Endometrium (tissue), 2 donors: ENCODE measurements at regions not wholly inside any gene's neighbourhood (a gene's known extent, or its start where the extent isn't known, plus 50 kb on each side); places are given as distances from the start of the nearest gene placed in this dataset.
"Not testable (repeated sequence)": the region's sequence is repeated elsewhere in the genome, so short reads cannot be mapped to it uniquely, and the experiment has no call there.

ENCODE experiments used
- FAIRE-seq: peaks from 2 replicates; lab custom pipeline; 2012; peaks lifted over from hg19 to GRCh38; lab: Jason Lieb, UNC
- donor health status: control.
- donor health status: control.

DNA sequence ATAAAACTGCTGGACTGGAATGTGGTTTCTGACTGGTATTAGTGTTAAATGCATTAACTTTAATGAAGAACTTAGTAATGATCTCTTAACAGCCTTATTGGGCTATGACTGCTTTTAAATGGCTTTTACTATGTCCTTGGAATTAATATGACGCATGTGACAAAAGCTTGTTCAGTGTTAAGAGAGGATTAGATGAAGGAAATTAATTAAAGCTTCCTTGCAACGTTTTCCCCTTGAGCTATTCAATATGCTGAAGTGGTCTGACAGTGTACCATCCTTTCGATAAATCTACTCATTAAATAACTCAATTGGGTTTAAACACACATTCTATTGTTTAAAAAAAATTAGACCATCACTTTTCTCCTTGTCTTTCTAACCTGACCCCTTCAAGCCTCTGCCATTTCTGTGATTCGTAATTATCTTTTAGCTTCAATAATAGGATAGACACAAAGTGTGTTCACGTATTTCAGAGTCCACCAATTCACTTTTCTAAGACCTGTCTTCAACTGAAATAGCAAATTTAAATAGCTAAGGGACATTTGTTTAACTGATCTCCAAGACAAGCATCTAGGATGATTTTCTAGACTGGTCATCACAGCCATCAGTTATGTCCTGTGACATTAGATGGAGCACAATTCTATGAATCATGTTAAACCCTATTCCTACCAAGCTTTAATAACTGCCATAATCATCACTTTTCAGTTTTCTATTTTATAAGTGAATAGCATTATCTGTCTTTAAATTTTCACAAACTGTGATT is 1258.0 kb upstream of the CDH9 start:
- no peak for FAIRE-seq

DNA sequence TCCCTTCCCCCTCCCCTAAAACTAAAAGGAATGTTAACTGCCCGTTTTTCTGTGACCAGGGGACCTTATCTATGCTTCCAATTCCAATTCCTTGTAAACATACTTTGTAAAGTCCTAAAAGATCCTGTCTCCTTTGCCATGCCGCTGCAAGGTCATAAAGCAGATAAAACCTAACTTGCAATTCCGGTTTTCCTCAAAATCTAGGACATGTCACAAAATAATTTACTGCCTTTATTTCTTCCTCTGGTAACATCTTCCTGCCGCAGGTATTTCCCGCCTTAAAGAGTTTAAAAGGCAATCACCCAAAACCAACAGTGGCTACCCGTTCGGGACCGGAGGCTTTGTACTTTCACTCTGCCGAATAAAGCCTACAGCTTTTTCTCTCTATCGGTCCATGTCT is 1248.6 kb upstream of the CDH9 start:
- not testable (repeated sequence) for FAIRE-seq

DNA sequence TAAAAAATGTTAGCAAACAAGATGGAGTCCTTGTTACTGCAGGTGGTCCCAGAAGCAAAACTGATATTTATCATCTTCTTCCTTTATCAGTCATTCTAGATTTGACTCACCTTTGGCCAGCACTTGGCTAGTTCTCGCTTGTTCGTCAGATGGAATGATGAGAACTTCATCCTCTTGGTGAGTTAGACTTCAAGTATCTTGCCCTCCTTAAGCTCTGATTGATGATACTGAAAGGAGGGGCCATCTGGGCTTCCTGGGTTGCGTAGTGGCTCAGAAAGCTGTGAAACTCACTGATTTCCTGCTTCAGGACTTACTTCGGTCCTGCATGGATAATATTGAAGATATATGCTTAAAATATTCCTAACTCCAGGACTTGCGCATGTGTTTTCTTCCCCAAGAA is 1248.2 kb upstream of the CDH9 start:
- FAIRE-seq, result no peak

DNA sequence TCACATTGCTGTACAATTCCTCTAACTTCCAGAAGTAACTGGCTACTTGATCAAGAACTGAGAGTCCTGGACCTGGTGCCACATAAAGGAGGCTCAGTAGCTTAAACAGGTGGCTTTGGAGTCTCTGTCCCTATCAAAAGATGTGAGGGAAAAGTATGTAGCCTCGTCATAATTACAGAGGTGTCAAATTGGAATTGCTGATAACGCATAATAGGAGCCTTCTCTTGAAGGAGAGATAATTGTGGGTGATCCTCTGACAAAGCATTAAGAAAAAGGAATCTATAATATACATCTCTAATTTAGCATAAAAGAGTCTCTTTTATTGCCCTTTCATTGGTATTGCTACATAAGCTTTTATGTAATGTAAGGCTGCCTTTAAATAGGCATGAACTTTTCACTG is 1246.4 kb upstream of the CDH9 start:
- no peak for FAIRE-seq

DNA sequence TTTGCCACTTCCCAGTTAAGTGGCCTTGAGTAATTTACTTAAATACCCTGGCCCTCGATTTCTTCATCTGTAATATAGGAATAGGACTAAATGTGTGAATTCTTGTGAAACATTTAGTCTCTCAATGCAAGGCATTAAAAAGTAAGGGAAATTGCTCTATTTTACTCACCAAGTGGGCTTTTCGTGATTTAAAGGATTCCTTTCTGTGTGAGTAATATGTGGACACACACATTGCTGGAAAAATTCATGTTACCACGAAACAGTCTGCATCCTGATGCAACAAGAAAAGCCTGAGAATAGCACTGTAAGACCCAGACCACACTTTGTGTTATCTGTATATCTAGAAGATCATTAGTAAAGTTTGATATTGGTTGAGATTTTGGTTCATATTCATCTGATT is 1243.0 kb upstream of the CDH9 start:
- no peak for FAIRE-seq

DNA sequence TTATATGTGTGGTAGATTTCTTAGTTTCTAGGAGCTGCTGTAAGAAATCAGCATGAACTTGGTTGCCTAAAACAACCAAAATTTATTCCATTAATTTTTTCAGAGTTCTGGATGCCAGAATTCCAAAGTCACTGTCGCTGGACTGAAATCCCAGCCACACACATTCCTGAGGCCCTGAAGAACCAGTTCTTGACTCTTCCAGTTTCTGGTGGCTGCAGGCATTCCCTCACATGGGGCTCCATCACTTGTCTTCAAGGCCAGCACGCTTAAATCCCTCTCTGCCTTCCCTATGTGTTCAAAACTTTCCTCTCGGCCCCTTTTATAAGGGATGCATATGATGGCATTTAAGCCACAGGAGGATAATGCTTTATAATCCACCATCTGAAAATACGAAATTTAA is 1237.5 kb upstream of the CDH9 start:
- FAIRE-seq, result no peak

DNA sequence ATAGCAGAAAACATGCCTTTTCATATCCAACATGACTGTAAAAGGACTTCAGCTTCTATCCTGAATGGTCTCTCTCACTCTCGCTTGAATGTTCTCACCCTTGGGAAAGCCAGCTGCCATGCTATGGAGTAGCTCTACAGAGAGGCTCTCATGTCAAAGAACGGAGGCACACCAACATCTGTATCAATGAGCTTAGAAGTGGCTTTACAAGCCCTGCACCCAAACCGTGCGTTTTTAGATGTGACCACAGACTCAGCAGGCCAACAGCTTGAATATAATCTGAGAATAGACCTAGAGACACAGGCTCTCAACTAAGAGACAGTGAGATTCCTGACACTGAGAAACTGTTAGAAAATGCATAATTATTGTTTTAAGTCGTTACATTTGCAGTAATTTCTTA is 1231.6 kb upstream of the CDH9 start:
- FAIRE-seq, result no peak

DNA sequence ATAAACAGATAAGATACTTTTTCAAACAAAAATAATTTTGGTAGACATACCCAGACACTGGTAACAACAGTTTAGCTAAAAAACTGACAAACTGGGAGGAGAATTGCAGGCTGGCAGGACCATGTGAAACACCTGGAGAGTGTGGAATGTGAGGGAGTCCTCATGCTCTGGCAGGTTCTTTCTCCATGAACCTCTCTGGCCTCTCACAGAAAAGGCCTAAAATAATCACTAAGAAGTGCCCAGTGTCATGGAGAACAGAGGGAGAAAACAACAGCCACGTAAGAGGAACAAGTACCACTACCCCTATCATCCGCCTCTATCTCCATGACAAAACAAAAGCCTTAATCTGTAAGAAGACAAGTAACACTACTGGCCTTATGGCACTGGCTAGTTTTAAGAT is 1227.5 kb upstream of the CDH9 start:
- no peak for FAIRE-seq

DNA sequence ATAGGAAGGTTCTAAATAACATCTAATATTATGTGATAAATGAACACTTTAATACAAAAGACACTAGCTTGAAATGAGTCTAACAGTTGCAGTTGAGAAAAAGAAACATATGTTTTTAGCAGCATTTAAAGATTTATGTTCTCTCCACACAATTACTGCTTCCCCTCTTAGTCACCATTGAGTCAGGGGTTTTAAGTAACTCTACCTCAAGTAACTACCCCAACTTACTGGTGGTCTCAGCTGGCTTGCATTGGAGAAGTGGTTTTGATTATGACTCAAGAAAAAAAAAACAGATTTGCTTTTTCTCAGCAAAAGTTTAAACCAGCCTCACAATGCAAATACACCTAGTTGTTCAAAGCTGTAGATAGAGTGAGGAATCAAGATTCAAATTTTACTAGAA is 1216.5 kb upstream of the CDH9 start:
- FAIRE-seq, result no peak

DNA sequence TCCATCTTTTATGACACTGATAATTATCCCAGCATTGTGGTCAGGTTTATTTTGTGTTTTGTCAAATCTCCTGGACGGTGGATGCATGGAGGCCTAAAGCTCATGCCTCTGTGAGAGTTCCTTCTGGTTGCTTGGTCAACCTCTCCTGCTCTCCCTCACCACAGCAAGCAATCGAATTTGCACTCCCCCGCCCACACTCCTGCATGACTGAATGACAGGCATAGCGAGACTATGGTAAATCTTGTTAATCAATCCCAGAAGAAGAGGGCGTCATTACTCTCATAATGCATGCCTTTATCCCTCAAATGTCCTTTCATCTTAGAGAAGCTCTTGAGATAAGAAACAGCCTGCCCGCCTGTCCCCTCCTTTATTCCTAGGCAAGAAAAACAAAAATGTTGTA is 1215.0 kb upstream of the CDH9 start:
- no peak for FAIRE-seq

DNA sequence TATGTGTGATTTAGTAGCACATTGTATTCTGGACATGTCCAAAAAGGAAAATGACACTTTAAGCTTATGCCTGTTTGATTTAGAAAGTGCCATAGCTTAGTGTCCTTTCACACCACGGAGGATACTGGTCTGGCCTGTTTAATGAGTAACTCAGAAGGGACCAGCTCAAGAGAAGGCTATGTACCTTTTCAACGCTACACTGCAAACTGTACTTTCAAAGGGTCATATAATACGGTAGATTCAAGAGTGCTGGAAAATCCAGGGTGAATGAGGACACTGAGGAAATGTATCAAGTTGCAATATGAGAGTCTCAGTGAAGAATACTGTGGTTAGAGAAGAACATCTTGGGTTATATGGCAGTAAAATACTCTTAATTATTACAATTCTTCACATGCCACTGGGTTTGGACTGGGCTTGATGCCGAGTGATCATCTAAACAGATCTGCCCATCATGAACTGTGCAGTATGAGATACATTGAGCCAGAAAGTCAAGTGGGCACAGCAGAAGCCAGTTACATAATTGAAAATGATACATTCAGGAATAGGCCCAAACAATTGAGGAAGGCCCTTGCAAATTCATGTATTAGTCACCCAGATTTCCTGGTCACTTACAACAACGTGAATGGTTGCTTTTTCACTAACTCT is 1211.5 kb upstream of the CDH9 start:
- no peak for FAIRE-seq

DNA sequence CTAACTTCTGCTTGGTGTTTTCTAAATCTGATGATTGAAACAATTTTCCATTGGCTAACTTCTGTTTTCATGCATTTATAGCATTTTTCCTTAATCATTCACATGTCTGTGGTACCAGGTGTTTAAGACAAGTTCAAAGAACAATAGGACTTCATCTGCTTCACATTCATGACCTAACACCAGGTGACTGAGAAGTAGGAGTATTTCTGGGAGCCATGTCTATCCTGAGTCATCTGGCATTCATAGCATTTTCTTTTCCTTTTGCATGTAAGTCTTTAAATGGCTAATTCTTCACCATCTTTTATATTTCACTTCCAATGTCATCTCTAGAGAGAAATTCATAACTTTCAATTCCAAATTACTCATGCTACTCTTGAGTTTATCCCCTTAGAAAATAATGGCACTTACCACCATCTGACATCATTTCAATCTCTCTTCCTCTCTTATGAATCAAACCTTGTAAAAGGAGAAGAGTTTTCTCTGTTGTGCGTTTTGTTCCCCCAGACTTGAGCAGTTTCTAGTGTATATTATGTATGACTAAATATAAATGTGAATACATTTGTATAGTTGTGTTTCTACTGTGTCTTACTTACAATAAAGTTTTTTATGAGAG is 1196.1 kb upstream of the CDH9 start:
- no peak for FAIRE-seq

DNA sequence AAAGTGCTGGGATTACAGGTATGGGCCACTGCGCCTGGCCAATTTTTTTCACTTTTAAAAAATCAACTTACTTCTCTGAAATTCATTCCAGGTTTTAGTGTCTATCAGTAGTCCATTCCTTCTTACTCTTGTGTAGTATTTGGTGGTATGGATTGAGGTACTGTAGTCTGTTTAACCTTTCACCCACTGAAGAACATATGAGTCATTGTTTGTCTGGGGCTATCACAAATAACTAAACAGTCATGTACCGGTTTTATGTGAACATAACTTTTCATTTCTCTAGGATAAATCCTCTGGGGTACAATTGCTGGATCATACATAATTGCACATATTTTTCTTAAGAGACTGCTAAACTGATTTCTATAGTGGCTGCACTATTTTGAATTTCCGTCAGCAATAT is 1188.0 kb upstream of the CDH9 start:
- FAIRE-seq, result no peak

DNA sequence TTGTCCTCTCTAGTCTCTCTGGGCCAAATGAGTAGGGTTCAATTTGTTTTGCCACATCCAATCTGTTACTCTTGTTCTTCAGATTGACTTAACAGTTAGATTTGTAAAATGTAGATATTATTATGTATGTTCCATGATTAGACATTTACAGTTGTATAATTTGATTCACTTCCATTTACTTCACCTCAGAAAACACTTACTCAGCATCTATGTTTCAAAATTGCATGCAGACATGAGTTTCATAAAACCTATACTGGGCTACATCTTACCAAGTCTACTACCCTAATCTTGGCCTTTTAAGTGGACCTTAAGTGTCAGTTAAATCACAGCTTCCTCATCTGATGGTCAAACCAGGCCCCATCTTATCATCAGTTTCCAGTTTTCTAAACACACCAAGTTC is 1181.2 kb upstream of the CDH9 start:
- no peak for FAIRE-seq

DNA sequence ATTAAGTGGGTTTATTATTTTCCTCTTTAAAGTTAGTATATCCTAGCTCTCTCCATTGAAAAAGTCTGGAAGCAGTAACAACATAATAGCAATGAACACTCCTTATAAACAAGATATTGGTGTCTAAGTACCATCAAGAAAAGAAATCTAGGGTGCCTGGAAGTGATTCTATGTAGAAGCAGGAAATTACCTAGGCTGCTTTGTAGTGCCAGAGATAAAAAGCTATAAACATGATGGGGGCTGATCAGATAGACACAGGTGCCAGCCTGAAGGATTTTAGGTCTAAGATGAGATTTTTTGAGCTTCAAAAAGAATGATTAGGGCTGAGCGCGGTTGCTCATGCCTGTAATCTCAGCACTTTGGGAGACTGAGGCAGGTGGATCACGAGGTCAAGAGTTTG is 1179.3 kb upstream of the CDH9 start:
- no peak for FAIRE-seq

DNA sequence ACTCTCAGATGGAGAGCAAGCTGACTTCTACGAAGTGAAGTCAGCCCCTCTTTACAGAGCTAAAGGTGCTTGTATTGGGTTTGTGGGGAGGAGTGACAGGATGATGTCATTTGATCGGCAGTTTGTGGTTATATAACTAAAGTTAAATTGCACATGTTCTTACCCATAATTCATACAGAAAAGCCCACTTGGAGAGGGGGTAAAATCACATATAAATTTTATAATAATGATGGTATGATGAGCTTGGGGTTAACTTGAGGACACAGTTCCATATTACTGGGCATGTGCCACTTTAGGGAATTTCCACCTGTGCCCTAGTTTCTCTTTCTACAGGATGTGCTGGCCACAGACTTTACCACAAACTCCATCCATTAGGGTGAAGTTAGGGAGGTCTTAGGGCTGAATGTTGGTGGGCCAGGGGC is 1178.6 kb upstream of the CDH9 start:
- no peak for FAIRE-seq

DNA sequence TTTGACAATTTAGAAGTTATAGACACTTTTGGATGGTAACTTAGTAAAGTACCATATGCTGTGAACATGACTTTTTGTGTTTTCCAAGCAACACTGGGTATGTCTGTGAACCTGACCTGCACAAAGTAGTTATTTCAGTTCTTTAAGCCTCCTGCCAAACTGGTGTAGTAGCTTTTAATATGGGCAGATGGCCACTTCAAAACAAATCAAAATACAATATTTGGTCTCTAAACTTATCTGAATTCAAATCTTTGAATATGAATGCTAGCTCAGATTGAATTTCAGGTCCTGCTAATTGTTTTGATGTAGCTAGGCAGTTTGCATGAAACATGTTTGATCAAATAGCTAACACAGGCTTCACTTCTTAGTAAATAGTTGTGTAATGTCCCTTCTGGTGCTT is 1176.7 kb upstream of the CDH9 start:
- no peak for FAIRE-seq

DNA sequence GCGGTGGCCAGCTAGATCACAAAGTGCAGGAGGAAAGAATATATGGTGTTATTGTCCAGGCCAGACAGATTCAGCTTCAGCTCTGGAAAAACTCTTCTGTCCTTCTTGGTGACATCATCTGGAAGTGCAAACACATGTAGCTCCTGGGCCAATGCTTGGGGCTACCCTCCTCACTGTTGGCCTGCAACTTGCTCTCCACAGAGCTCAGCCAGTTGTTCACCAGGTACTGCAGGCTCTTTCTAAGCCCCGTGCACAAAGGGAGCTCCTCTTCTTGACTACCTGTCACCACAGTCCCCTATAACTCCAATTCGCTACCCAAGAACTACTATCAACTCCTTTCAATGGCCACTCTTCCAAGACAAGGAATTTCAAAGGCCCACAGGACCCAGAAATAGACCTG is 1175.9 kb upstream of the CDH9 start:
- FAIRE-seq, result no peak

DNA sequence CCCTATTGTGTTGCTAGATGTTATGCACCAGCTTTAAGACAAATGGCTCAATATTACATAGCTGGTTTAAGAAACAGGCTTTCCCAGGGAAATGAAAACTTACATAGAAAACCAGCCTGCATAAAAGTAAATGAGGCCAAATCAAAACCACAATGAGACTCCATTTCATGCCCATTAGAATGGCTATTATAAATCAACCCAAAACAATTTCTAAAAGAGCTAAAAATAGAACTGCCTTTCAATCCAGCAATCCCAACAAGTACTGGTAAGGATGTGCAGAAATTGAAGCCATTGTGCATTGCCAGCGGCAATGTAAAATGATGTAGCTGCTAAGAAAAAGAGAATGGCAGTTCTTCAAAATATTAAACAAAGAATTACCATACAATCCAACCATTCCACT is 1170.0 kb upstream of the CDH9 start:
- no peak for FAIRE-seq

DNA sequence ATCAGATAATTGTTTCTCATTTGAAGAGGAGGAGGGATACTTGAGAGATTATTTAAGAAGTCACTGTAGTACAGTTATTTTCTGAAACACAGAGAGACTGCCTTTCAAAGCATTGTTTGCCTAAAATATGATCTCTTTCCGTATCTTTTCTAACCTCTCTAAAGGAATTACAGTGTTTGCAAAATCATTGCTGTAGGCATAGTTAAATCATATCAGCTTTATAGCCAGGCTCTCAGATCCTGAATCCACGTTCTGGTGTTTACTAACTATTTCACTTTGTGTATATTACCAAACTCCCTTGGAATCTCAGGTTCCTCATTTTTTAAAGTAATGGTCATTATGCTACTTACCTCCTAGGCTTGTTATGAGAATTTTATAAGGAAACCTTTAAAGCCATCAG is 1151.6 kb upstream of the CDH9 start:
- peak; percentile 94 for FAIRE-seq

DNA sequence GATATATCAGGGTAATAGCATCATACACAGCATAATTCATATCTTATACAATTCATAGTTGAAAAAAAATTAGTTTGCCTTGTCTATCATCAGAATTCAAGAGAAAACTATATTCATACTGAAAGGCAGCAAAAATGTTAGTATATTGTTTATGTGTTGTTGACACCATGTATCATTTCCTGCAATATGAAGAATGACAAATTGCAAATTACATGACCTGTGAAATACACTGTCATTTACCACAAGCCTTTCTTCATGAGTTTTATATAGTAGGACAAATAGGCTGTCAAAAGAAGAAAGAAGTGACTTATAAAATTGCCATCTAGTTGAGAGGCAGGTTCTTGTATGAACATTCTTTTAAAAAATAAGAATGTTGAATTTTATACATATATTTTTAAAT is 1136.3 kb upstream of the CDH9 start:
- no peak for FAIRE-seq

DNA sequence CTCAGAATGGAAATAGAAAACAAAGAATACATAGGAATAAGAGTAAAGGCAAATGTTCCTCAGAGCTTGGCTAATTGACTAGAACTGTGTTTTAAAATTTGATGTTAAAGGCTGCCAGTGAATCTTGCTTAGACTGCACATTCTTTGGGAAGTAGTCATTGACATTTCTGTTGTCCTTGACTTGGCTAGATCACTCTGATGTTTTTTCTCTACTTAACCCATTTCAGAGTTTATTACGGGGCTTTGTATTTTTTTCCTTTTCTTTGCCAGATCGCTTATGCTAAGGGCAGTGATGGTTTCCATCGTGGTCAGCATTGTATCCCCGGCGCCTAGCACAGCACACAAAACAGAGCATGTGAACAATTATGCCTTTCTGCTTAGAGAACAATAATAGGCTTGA is 1126.7 kb upstream of the CDH9 start:
- FAIRE-seq, result peak; percentile 50

DNA sequence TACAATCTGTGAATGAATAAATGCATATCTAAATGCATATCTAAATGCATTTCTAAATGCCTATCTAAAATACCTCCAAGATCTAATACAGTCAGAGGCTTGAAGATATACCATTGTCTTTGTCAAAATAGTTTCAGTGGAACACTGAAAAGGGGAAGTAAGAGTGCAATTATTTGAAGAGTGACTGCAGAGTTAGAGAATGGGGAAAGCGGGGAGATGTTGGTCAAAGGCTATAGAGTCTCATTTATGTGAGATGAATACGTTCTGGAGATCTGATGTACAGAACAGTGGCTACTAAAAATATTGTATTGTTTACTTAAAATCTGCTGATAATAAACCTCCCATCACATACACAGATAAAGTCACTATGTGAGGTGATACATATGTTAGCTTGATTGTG is 1126.2 kb upstream of the CDH9 start:
- FAIRE-seq, result no peak

DNA sequence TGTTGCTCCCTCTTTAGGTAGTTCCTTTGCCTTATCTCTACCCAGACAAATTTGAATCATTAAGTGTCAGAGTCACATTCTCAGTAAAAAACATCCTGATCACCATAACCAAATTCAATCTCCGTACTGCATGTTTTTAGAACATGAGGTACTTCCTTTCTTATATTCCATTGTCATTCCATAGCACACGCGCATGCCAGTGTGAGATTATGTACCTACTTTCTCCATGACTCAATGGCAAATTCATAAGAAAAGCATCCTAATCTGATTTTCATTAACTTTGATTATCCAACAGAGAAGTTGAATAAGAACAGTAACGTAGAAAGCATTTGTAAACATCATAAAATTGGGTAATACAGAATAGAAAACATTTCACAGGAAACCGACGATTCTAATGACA is 1118.6 kb upstream of the CDH9 start:
- peak; percentile 54 for FAIRE-seq
